Right lobe of liver (tissue), 4 donors: ENCODE measurements at regions not wholly inside any gene's neighbourhood (a gene's known extent, or its start where the extent isn't known, plus 50 kb on each side); places are given as distances from the start of the nearest gene placed in this dataset.

ENCODE experiments used
- CTCF ChIP-seq, 4 donors: fragments of 200-600 bp in 3 of 4; fragments of 450-650 bp in 1 of 4; IDR thresholded peaks; one replicate each; pipeline versions ENCODE4 v1.5.1 to v1.8.0; 2016 to 2022; ENCODE audit warnings: antibody characterized with exemption in 4 of 4, mild to moderate bottlenecking in 2 of 4
- POLR2A ChIP-seq: fragments of 450-650 bp; IDR thresholded peaks from one replicate; pipeline ENCODE4 v1.6.1; 2017; ENCODE audit warnings: antibody characterized with exemption, mild to moderate bottlenecking
- donor health status: DM: no; HTN: no; CAD: no.
- donor health status: DM: no; HTN: no; CAD: no.
- donor health status: DM: no; HTN: yes; CAD: no.

- TF ChIP-seq CTCF (IDR thresholded peaks at IDR 0.05) (no peak), POLR2A (no peak)
Measured at GRCh38 chr13:21798181-21798580, 127.3 kb downstream of the FGF9 start.
